Mammary epithelial cell (primary cell): ENCODE measurements at regions not wholly inside any gene's neighbourhood (a gene's known extent, or its start where the extent isn't known, plus 50 kb on each side); places are given as distances from the start of the nearest gene placed in this dataset.

Experiments used
- CTCF ChIP-seq, 2 donors: IDR thresholded peaks in 1 of 2; conservative IDR thresholded peaks in 1 of 2; 2 replicates each; pipeline ENCODE4 v1.5.1; 2011 to 2012; ENCODE audit warnings: inconsistent platforms in 2 of 2, low read length in 2 of 2, mild to moderate bottlenecking in 2 of 2, control low read depth in 1 of 2, low read depth in 1 of 2; ENCODE audit not compliant: insufficient read depth in 1 of 2; ENCODE audit errors: extremely low read depth in 1 of 2
- EZH2 ChIP-seq: IDR thresholded peaks from 2 replicates; pipeline ENCODE4 v1.6.1; 2012; ENCODE audit warnings: low read length, inconsistent platforms, borderline replicate concordance

GRCh38 chr5:15203376-15203775 lies 296.6 kb upstream of the FBXL7 start:
- no peak for TF ChIP-seq CTCF (conservative IDR thresholded peaks at IDR 0.05 in 1 of 2, IDR thresholded peaks at IDR 0.05 in 1 of 2; ENCODE audit: extremely low read depth in 1 of 2, insufficient read depth in 1 of 2, low read depth in 1 of 2, low read length in 2 of 2)
- TF ChIP-seq EZH2 = no peak
